GM18526 (cell line): ENCODE measurements at regions not wholly inside any gene's neighbourhood (a gene's known extent, or its start where the extent isn't known, plus 50 kb on each side); places are given as distances from the start of the nearest gene placed in this dataset.

Experiments
- POLR2A ChIP-seq: IDR thresholded peaks from 3 replicates; pipeline ENCODE4 v1.6.1; 2011; ENCODE audit not compliant: insufficient read length; ENCODE audit errors: extremely low read depth

DNA sequence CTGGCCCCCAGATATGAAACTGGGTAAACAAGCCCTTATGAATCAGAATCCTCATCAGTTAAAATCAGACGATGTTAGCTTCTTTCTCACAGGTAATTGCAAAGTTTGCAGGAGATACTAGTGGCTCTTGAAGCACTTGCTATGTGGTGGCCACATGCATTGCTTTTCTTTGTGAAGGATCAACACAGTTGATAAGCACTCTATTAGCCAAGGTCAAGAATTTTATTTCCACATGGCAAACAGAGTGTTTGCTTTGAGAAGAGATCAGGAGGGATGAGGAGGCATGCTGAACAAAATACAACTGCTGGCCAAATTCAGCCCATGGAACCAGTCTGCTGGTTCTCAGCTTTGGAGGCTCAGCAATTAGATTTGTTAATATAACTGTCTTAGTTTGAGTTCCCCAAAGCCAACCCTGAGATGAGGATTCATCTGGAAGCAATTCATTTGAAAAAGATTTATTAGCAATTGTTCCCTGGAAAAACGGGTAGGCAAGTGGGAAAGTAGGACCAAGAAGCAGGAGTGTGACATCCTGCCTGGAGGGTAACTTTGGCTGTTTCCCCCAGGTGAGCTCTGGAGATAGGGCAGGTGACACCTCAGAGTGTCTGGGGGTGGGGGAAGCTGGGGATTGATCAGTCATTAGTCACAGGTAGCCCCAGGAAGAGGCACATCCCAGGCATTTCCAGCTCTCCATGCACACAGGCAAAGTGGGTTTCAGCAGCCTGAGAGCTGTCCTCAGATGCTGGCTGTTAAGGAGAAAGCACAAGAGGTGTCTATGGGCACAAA, 180.3 kb downstream of the ABHD5 start:
- TF ChIP-seq POLR2A = no peak

- no peak for TF ChIP-seq POLR2A
These were observed 181.0 kb downstream of the ABHD5 start for GRCh38 chr3:43871627-43872245.

GRCh38 chr3:43872301-43872700, 181.6 kb downstream of the ABHD5 start:
- no peak for TF ChIP-seq POLR2A

DNA sequence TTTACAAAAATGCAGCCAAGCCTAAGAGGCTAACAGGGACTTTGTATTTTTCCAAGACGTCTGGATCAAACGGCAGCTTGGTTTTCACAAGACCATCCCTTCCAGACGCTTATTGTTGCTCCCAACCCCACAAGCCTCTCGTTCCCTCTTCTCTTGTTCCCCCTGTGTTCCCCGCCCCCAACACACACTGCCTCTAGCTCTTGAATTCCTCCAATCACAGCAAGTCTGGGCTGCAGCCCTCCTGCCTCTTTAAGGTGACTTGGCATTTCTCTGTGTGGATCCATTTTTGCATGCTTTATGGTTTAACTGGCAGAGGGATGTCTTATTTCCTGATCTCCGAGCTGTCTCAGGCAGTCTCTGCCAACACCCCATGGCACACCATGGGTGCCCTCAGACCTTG, 182.2 kb downstream of the ABHD5 start:
- TF ChIP-seq POLR2A = no peak

GRCh38 chr3:43873723-43874122, 183.0 kb downstream of the ABHD5 start:
- TF ChIP-seq POLR2A = no peak

DNA sequence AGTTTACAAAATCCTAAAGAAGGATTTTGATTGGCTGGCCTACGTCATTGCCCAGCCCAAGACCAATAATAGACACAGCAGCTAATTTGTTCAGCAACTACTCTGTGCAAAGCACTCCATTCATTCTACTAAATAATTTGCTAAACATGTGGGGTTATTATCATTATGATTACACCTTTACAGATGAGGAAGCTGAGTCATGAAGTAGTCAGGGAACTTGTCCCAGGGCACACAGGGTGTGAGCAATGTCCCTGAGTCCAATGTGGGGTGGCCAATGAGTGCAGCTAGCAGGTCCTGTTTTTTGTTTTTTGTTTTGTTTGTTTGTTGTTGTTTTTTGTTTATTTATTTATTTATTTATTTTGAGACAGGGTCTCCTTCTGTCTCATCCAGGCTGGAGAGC, 183.6 kb downstream of the ABHD5 start:
- no peak for TF ChIP-seq POLR2A

- no peak for TF ChIP-seq POLR2A
These were observed 184.0 kb downstream of the ABHD5 start for GRCh38 chr3:43874731-43875130.

DNA sequence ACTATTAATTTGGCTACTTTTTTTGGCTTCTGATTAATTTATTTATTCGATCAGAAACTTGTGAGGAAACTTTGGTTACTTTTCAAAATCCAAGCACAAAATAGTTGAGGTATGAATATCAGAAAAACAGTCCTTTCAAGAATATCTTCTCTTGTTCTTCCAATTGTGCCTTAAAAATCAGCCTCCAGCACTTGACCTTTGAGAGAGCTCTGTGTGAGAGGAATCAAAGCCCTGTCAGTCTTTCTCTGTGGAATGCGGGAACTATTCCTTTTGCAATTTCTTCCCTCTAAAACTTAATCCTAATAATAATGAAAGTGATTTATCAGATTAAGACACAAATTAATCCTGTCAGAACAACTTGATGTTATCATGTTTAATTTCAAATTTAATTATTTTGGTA, 185.9 kb downstream of the ABHD5 start:
- no peak for TF ChIP-seq POLR2A

DNA sequence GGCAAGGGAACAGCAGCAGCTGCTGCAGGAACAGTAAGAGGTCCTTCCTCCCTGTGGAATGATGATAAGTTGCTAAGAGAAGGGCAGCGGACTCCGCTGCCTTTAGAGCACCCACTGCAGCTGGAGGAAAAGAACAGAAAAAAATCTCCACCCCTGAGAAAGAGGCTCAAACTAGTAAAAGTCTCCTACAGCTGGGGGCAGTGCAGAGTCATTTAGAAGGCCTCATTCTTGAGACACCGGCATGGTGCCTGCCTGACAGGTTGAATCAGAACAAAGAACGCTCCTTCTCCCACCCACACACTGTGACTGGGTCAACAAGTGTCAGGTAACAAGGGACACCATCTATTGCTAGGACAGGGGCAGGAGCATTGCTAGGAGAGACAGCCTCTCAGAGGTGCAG, 188.4 kb downstream of the ABHD5 start:
- TF ChIP-seq POLR2A = no peak

- TF ChIP-seq POLR2A = no peak
These were observed 192.4 kb downstream of the ABHD5 start for GRCh38 chr3:43882976-43883680.

DNA sequence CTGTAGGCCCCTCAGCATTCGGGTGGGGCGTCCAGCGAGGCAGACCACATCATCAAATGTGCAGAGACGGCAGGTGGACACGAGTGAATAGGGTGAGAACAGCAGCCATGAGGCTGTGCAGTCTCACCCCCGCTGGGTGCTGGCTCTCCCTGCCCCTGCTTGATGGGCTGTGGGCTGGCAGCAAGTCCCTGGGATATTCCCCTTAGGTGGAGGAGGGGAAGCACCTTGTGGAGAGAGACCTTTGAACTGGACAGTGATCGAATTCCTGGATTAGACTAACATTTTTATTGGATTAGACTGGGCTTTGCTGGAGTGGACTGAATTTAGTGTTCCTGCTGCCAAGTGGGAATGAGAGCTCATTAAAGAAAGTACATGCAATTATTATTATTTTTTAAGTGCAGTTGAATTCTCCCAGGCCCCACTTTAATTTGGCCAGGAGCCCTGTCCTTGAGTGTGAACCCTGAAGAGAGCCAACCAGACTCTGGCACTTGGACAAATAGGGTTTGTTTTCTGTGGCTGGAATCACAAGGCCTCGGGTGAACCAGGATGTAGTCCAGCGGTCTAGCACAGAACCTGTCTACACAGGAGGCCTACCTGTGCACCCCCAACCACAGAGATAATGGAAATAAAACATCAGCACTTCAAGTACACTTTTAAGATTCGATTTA, 193.1 kb downstream of the ABHD5 start:
- TF ChIP-seq POLR2A = no peak

GRCh38 chr3:43884581-43884980, 193.8 kb downstream of the ABHD5 start:
- no peak for TF ChIP-seq POLR2A

GRCh38 chr3:43885908-43886618, 195.3 kb downstream of the ABHD5 start:
- TF ChIP-seq POLR2A = no peak

DNA sequence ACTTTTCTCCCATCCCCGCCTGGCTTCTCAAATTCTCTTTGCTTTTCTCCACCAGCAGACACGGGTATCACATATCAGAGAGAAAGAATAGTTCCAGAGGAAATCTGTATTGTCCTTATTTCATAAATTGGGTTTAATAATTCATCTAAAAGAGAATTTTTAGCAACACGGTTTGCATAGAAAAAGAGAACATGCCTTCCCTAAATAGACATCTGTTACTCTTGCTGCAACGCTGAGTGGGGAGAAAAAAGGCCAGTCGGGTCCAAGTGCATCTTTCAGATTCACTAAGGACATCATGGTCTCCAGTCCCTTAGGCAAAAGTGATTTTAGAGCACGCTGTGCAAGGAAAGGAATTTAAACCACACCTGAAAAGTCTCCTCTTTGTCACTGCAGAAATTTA, 201.3 kb downstream of the ABHD5 start:
- no peak for TF ChIP-seq POLR2A

DNA sequence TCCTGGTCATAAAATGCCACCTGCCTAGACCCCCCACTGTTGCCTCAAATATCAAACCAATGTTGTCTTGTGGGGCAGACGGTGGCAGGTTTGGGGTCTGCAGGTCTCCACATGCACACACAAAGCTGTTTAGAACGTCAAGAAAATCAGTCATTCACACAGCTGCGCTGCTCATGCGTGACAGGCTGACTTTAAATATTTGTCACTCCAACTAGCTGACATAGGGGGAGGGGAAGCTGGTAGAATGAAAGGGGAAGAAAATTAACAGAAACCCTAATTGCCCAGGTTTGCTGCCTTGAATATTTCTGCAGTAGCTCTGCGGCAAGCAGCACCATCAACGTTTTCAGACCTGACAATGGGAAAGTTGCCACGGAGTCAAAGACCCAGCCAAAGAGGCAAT, 201.8 kb downstream of the ABHD5 start:
- no peak for TF ChIP-seq POLR2A
